ENCODE measurements at regions not wholly inside any gene's neighbourhood (a gene's known extent, or its start where the extent isn't known, plus 50 kb on each side); places are given as distances from the start of the nearest gene placed in this dataset.

DNA sequence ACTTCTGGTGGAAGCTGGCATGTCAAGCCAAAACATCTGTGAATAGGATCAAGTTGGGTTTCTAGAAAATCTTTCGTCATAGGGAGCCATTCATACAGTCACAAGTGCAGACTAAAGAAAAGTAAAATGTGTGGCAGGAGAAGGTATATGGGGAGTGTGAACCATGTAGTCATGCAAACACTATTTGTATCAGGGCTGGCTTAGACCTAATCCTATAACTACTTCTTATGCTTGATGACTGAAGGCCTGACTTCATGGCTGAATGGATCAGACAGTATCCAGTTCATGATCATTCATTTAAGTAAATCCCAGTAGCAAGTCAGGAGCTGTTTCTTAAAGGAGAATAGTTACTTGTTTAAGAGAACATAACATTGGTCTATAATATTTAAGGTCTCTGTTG lies 63.8 kb upstream of the DAPK1 start:
- DNase-seq (ENCODE audit: low spot score in 2 of 2): no peak
- no peaks in the 10 kb centered on the region for H3K36me3 ChIP-seq

DNA sequence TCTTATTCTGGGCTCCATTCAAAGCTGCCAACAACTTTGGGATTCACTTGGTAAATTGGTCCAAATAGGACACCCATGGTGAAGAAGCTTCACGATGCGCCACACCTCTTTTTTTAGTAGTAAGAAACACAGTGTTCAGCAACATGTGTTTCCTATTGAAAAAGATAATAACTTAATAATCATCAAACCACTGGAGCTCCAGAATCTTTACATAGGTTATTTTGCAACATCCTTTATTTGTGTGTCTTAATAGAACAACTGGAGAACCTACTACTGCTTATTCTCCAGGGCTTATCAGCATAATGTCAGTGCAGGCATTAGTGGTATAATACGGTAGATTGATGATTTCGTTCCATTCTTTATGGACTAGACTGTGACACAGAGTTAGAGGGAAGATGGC lies 63.3 kb upstream of the DAPK1 start:
- no peaks in the 10 kb centered on the region for H3K4me1 ChIP-seq
- H3K27me3 ChIP-seq: no peaks in the 10 kb centered on the region
- no peak for DNase-seq (ENCODE audit: low spot score in 2 of 2)
- WGBS: 75% methylated on average over 4 of the region's 4 CpGs
- H3K9me3 ChIP-seq: no peaks in the 10 kb centered on the region
- no peak overlapping the region for H3K4me3 ChIP-seq
- H3K27ac ChIP-seq: no peak overlapping the region
- TF ChIP-seq POLR2AphosphoS5 (IDR thresholded peaks at IDR 0.05) (no peak), EP300 (IDR thresholded peaks at IDR 0.05) (no peak), POLR2A (IDR thresholded peaks at IDR 0.05) (no peak)
- TF ChIP-seq, protein P1, sequence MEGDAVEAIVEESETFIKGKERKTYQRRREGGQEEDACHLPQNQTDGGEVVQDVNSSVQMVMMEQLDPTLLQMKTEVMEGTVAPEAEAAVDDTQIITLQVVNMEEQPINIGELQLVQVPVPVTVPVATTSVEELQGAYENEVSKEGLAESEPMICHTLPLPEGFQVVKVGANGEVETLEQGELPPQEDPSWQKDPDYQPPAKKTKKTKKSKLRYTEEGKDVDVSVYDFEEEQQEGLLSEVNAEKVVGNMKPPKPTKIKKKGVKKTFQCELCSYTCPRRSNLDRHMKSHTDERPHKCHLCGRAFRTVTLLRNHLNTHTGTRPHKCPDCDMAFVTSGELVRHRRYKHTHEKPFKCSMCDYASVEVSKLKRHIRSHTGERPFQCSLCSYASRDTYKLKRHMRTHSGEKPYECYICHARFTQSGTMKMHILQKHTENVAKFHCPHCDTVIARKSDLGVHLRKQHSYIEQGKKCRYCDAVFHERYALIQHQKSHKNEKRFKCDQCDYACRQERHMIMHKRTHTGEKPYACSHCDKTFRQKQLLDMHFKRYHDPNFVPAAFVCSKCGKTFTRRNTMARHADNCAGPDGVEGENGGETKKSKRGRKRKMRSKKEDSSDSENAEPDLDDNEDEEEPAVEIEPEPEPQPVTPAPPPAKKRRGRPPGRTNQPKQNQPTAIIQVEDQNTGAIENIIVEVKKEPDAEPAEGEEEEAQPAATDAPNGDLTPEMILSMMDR (IDR thresholded peaks at IDR 0.05): no peak
- H3K36me3 ChIP-seq: no peaks in the 10 kb centered on the region

More for the DNA sequence above, 63.8 kb upstream of the DAPK1 start:
- TF ChIP-seq POLR2AphosphoS5 (IDR thresholded peaks at IDR 0.05) (no peak), POLR2A (IDR thresholded peaks at IDR 0.05) (no peak), EP300 (IDR thresholded peaks at IDR 0.05) (no peak)
- TF ChIP-seq, protein P1 (IDR thresholded peaks at IDR 0.05): no peak
- 83% methylated on average over 1 of the region's 1 CpG for WGBS
- Histone ChIP-seq H3K4me3 (no peak overlapping the region), H3K9me3 (no peaks in the 10 kb centered on the region), H3K4me1 (no peaks in the 10 kb centered on the region), H3K27me3 (no peaks in the 10 kb centered on the region), H3K27ac (no peak overlapping the region)

DNA sequence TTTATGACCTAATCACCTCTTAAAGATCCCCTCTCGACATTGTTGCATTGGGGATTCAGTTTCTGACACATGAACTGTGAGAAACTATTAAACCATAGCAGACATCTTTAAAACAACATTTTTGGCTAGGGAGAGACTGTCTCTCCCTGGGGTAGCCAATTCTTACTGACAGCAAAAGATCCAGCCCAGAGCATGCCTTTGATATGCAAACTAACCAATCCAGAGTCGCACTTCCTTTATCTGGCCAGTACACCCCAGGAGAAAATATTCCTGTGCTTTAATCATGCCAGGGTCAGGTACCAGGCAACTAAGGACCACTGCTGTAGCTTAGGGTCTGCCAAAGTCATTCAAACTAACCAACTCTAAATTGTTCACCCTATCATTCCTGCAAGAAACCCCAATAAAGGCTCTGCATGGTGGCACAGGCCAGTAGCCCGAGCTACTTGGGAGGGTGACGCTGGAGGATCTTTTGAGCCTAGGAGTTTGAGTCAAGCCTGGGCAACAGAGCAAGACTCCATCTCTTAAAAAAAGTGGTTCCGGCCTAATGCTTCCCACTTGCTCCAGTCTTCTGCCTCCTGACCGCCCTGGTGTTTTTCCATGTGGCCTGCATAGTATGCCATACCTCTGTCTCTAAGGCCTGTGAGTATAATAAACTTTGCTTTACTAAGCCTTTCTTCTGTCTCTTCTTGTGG lies 62.3 kb upstream of the DAPK1 start:
- 68% methylated on average over 6 of the region's 6 CpGs for WGBS
- H3K36me3 ChIP-seq: no peaks in the 10 kb centered on the region
- no peaks in the 10 kb centered on the region for H3K4me1 ChIP-seq
- H3K27ac ChIP-seq: no peak overlapping the region
- no peak for TF ChIP-seq POLR2A (IDR thresholded peaks at IDR 0.05)
- TF ChIP-seq EP300 (IDR thresholded peaks at IDR 0.05): no peak
- TF ChIP-seq, protein P1 (IDR thresholded peaks at IDR 0.05): no peak
- no peak for TF ChIP-seq POLR2AphosphoS5 (IDR thresholded peaks at IDR 0.05)
- no peak overlapping the region for H3K4me3 ChIP-seq
- no peaks in the 10 kb centered on the region for H3K9me3 ChIP-seq
- DNase-seq (ENCODE audit: low spot score in 2 of 2): no peak
- H3K27me3 ChIP-seq: no peaks in the 10 kb centered on the region

DNA sequence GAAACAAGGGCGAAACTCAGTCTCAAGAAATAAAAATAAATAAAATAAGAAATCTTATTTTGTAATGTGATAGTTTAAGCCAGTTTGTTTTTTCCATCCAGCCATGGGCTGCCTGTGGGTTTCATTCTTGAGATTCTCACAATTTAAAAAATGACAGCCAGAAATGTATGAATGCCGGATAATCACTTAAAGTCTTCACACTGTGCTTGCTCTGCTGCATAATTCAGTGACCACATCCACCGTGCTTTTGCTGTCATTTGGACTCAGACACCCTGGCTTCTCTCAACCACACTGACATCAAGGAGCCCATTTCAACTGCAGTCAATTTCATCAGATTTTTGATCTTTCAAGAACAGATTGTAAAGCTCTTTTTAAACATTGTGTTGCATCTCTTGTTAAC lies 61.0 kb upstream of the DAPK1 start:
- DNase-seq (ENCODE audit: low spot score in 2 of 2): no peak
- no peaks in the 10 kb centered on the region for H3K36me3 ChIP-seq
- H3K27ac ChIP-seq: no peak overlapping the region
- no peaks in the 10 kb centered on the region for H3K9me3 ChIP-seq
- WGBS: 73% methylated on average over 3 of the region's 3 CpGs
- H3K4me3 ChIP-seq: no peak overlapping the region
- H3K4me1 ChIP-seq: no peaks in the 10 kb centered on the region
- TF ChIP-seq POLR2A (IDR thresholded peaks at IDR 0.05) (no peak), EP300 (IDR thresholded peaks at IDR 0.05) (no peak), POLR2AphosphoS5 (IDR thresholded peaks at IDR 0.05) (no peak)
- TF ChIP-seq, protein P1 (IDR thresholded peaks at IDR 0.05): no peak
- H3K27me3 ChIP-seq: no peaks in the 10 kb centered on the region

DNA sequence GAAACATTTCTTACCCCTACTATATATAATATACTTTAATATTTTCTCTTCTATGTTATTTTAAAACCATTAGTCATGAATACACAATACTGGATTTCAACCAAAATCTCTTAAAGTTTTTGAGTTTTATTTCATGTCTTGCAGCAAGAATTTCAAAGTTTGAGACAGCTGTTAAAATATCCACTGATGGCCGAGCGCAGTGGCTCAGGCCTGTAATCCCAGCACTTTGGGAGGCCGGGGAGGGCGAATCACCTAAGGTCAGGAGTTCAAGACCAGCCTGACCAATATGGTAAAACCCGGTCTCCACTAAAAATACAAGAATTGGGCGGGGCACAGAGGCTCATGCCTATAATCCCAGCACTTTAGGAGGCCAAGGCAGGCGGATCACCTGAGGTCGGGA lies 59.7 kb upstream of the DAPK1 start:
- Histone ChIP-seq H3K27ac (no peak overlapping the region), H3K36me3 (no peaks in the 10 kb centered on the region), H3K4me3 (no peak overlapping the region), H3K27me3 (no peaks in the 10 kb centered on the region), H3K4me1 (no peaks in the 10 kb centered on the region), H3K9me3 (no peaks in the 10 kb centered on the region)
- WGBS: 94% methylated on average over 8 of the region's 8 CpGs
- DNase-seq (ENCODE audit: low spot score in 2 of 2): no peak
- TF ChIP-seq, protein P1 (IDR thresholded peaks at IDR 0.05): no peak
- TF ChIP-seq EP300 (IDR thresholded peaks at IDR 0.05): no peak
- TF ChIP-seq POLR2AphosphoS5 (IDR thresholded peaks at IDR 0.05): no peak
- no peak for TF ChIP-seq POLR2A (IDR thresholded peaks at IDR 0.05)

Measured in suprapubic skin (tissue), 4 donors.